GM12878 (cell line): ENCODE measurements at regions not wholly inside any gene's neighbourhood (a gene's known extent, or its start where the extent isn't known, plus 50 kb on each side); places are given as distances from the start of the nearest gene placed in this dataset.

Experiments used
- ATAC-seq: fragments of 200-7000 bp; cut with Tn5 transposase; 3 replicates; pipeline ENCODE4 v1.9.1; 2020; ENCODE audit warnings: mild to moderate bottlenecking, moderate library complexity
- BruUV-seq: library from RNA; stranded (reverse); fragments of 400-500 nt; replicated peaks from 2 replicates; lab custom pipeline; 2021; lab: Mats Ljungman, UMichigan
- CTCF ChIA-PET: fragments of 300-600 bp; sonication (Branson Sonifier 250); formaldehyde crosslinking; extraction: SDS; loops from one replicate; lab custom pipeline; 2021; ENCODE audit warnings: inconsistent platforms; lab: Yijun Ruan, JAX
- POLR2A ChIA-PET: fragments of 350-600 bp; formaldehyde crosslinking; extraction: SDS; loops from one replicate; lab custom pipeline; 2021; ENCODE audit warnings: inconsistent platforms; lab: Charles Lee
- RAD21 ChIA-PET: fragments of 300-600 bp; sonication (Branson Sonifier 250); formaldehyde crosslinking; loops from one replicate; lab custom pipeline; 2023; ENCODE audit warnings: antibody characterized with exemption; ENCODE audit not compliant: unreplicated experiment; lab: Charles Lee
- SMC1A ChIA-PET: fragments of 300-600 bp; sonication (Branson Sonifier 250); formaldehyde crosslinking; loops from one replicate; lab custom pipeline; 2023; ENCODE audit not compliant: unreplicated experiment, uncharacterized antibody; lab: Charles Lee
- DNase-seq: peaks from one replicate; pipeline ENCODE4 v3.0.0-alpha.2; 2011; ENCODE audit warnings: low read depth, low spot score
- FAIRE-seq: peaks from 3 replicates; lab custom pipeline; 2011; peaks lifted over from hg19 to GRCh38; lab: Jason Lieb, UNC
- H2AFZ ChIP-seq: 2 replicates; pipeline ENCODE4 v1.6.0; 2011; ENCODE audit warnings: low read depth, low read length, control low read depth; ENCODE audit not compliant: control insufficient read depth
- H3K27ac ChIP-seq: 2 replicates; pipeline ENCODE4 v1.5.1; 2011; ENCODE audit warnings: control low read depth; ENCODE audit not compliant: control insufficient read depth, insufficient read depth
- H3K27me3 ChIP-seq, 2 experiments: replicated peaks in 1 of 2; 2 replicates each; pipeline versions ENCODE4 v1.6.0 to v1.6.1; 2011; ENCODE audit warnings: low read length in 1 of 2; ENCODE audit not compliant: control insufficient read depth in 2 of 2, insufficient read depth in 2 of 2
- H3K36me3 ChIP-seq, 2 experiments: 2 replicates each; pipeline ENCODE4 v1.5.1; 2011; ENCODE audit warnings: low read length in 1 of 2; ENCODE audit not compliant: control insufficient read depth in 2 of 2, insufficient read depth in 2 of 2
- H3K4me1 ChIP-seq: 2 replicates; pipeline ENCODE4 v1.6.1; 2011; ENCODE audit warnings: mild to moderate bottlenecking, low read length, moderate library complexity, mixed read lengths; ENCODE audit not compliant: control insufficient read depth, insufficient read depth
- H3K4me2 ChIP-seq: 2 replicates; pipeline ENCODE4 v1.6.0; 2011; ENCODE audit warnings: control low read depth; ENCODE audit not compliant: control insufficient read depth, insufficient read depth
- H3K4me3 ChIP-seq: fragments of 200-600 bp; sonication (generic); 2 replicates; pipeline ENCODE4 v1.5.1; 2016
- H3K79me2 ChIP-seq: 2 replicates; pipeline ENCODE4 v1.6.0; 2011; ENCODE audit warnings: low read length; ENCODE audit not compliant: control insufficient read depth, insufficient read depth
- H3K9ac ChIP-seq: 2 replicates; pipeline ENCODE4 v1.8.0; 2011; ENCODE audit warnings: low read length, control low read depth, mixed read lengths; ENCODE audit not compliant: control insufficient read depth, insufficient read depth
- H3K9me3 ChIP-seq: replicated peaks from 3 replicates; pipeline ENCODE4 v1.5.1; 2011; ENCODE audit warnings: mild to moderate bottlenecking, low read length; ENCODE audit not compliant: control insufficient read depth, insufficient read depth
- H4K20me1 ChIP-seq: 2 replicates; pipeline ENCODE4 v1.6.0; 2011; ENCODE audit not compliant: control insufficient read depth, insufficient read depth
- EZH2 ChIP-seq: IDR thresholded peaks from 2 replicates; pipeline ENCODE4 v1.6.1; 2012; ENCODE audit warnings: low read depth, mild to moderate bottlenecking, control low read depth, inconsistent platforms, low read length, borderline replicate concordance; ENCODE audit not compliant: control insufficient read depth
- FOXM1 ChIP-seq: IDR thresholded peaks from 2 replicates; pipeline ENCODE4 v1.6.1; 2012; ENCODE audit warnings: low read depth, mild to moderate bottlenecking, inconsistent platforms, low read length, moderate library complexity
- RAD21 ChIP-seq: IDR thresholded peaks from 2 replicates; pipeline ENCODE4 v1.6.1; 2011; ENCODE audit warnings: mild to moderate bottlenecking, low read depth, low read length, moderate library complexity; ENCODE audit not compliant: insufficient read depth
- SUPT20H ChIP-seq: IDR thresholded peaks from 2 replicates; pipeline ENCODE4 v1.6.1; 2011; ENCODE audit warnings: low read depth, mild to moderate bottlenecking, low read length, moderate library complexity, borderline replicate concordance; ENCODE audit not compliant: control insufficient read depth
- TAF1 ChIP-seq: IDR thresholded peaks from 2 replicates; pipeline ENCODE4 v1.6.1; 2011; ENCODE audit warnings: mild to moderate bottlenecking, low read depth, low read length, borderline replicate concordance
- USF1 ChIP-seq: IDR thresholded peaks from 2 replicates; pipeline ENCODE4 v1.6.1; 2011; ENCODE audit warnings: borderline replicate concordance, low read depth, mild to moderate bottlenecking, moderate library complexity, mixed read lengths, low read length; ENCODE audit not compliant: insufficient read depth; ENCODE audit errors: extremely low read length
- WRNIP1 ChIP-seq: IDR thresholded peaks from 2 replicates; pipeline ENCODE4 v1.6.1; 2011; ENCODE audit warnings: low read depth, low read length, improper control_type of control experiment, borderline replicate concordance
- WGBS: methylation state at CpG from one replicate; pipeline ENCODE4 v1.1.6; 2016; ENCODE audit warnings: low lambda C conversion rate; ENCODE audit not compliant: insufficient replicate concordance, insufficient coverage; ENCODE audit errors: missing lambda C conversion rate; 5-methylcytosine and 5-hydroxymethylcytosine counted together
- in situ Hi-C: fragments of 300-500 bp; cut with MboI; formaldehyde crosslinking; loops from 9 replicates; pipeline ENCODE4 v1.14.3; 2018; ENCODE audit warnings: mixed read lengths
- intact Hi-C: fragments of 100-400 bp; cut with micrococcal nuclease; formaldehyde crosslinking; loops from one replicate; pipeline ENCODE4 v1.14.2; 2022; ENCODE audit not compliant: unreplicated experiment
- TF ChIP-seq, protein P1 (sequence below): IDR thresholded peaks from 2 replicates; pipeline ENCODE4 v1.6.1; 2011; ENCODE audit warnings: borderline replicate concordance, low read depth, mild to moderate bottlenecking, moderate library complexity, low read length; ENCODE audit not compliant: insufficient read depth, poor library complexity, severe bottlenecking
- TF ChIP-seq, protein P2 (sequence below): fragments of 150-350 bp; IDR thresholded peaks from 2 replicates; pipeline ENCODE4 v1.6.1; 2016; ENCODE audit warnings: low read depth, low read length

GRCh38 chr20:20931632-20932031, 174.5 kb downstream of the LINC00237 start:
- H3K27ac ChIP-seq, result no peak overlapping the region
- in situ Hi-C loops (no loop called here), intact Hi-C loops (no loop called here)
- H3K79me2 ChIP-seq, result no peaks in the 10 kb centered on the region
- 40% methylated on average over 3 of the region's 3 CpGs for WGBS
- CTCF ChIA-PET, result no interaction called here
- no peak overlapping the region for H3K4me3 ChIP-seq
- H4K20me1 ChIP-seq, result no peaks in the 10 kb centered on the region
- BruUV-seq, result no TSS peak
- no peaks in the 10 kb centered on the region; a peak in 1 of 4 replicates for H3K27me3 ChIP-seq
- no peaks in the 10 kb centered on the region for H3K4me1 ChIP-seq
- H3K9me3 ChIP-seq, result no peaks in the 10 kb centered on the region
- H3K9ac ChIP-seq, result no peak overlapping the region
- FAIRE-seq, result no peak
- TF ChIP-seq, protein P1, sequence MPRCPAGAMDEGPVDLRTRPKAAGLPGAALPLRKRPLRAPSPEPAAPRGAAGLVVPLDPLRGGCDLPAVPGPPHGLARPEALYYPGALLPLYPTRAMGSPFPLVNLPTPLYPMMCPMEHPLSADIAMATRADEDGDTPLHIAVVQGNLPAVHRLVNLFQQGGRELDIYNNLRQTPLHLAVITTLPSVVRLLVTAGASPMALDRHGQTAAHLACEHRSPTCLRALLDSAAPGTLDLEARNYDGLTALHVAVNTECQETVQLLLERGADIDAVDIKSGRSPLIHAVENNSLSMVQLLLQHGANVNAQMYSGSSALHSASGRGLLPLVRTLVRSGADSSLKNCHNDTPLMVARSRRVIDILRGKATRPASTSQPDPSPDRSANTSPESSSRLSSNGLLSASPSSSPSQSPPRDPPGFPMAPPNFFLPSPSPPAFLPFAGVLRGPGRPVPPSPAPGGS, result no peak
- TF ChIP-seq TAF1 (no peak), USF1 (no peak), WRNIP1 (no peak), RAD21 (no peak), EZH2 (no peak), FOXM1 (no peak), SUPT20H (no peak)
- TF ChIP-seq, protein P2, sequence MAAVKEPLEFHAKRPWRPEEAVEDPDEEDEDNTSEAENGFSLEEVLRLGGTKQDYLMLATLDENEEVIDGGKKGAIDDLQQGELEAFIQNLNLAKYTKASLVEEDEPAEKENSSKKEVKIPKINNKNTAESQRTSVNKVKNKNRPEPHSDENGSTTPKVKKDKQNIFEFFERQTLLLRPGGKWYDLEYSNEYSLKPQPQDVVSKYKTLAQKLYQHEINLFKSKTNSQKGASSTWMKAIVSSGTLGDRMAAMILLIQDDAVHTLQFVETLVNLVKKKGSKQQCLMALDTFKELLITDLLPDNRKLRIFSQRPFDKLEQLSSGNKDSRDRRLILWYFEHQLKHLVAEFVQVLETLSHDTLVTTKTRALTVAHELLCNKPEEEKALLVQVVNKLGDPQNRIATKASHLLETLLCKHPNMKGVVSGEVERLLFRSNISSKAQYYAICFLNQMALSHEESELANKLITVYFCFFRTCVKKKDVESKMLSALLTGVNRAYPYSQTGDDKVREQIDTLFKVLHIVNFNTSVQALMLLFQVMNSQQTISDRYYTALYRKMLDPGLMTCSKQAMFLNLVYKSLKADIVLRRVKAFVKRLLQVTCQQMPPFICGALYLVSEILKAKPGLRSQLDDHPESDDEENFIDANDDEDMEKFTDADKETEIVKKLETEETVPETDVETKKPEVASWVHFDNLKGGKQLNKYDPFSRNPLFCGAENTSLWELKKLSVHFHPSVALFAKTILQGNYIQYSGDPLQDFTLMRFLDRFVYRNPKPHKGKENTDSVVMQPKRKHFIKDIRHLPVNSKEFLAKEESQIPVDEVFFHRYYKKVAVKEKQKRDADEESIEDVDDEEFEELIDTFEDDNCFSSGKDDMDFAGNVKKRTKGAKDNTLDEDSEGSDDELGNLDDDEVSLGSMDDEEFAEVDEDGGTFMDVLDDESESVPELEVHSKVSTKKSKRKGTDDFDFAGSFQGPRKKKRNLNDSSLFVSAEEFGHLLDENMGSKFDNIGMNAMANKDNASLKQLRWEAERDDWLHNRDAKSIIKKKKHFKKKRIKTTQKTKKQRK, result no peak
- RAD21 ChIA-PET, result no interaction called here
- POLR2A ChIA-PET, result no interaction called here
- SMC1A ChIA-PET, result no interaction called here
- ATAC-seq, result no peak
- H3K4me2 ChIP-seq, result no peak overlapping the region
- H2AFZ ChIP-seq, result no peak overlapping the region
- no peaks in the 10 kb centered on the region for H3K36me3 ChIP-seq
- no peak for DNase-seq
